ENCODE measurements at regions not wholly inside any gene's neighbourhood (a gene's known extent, or its start where the extent isn't known, plus 50 kb on each side); places are given as distances from the start of the nearest gene placed in this dataset.

DNA sequence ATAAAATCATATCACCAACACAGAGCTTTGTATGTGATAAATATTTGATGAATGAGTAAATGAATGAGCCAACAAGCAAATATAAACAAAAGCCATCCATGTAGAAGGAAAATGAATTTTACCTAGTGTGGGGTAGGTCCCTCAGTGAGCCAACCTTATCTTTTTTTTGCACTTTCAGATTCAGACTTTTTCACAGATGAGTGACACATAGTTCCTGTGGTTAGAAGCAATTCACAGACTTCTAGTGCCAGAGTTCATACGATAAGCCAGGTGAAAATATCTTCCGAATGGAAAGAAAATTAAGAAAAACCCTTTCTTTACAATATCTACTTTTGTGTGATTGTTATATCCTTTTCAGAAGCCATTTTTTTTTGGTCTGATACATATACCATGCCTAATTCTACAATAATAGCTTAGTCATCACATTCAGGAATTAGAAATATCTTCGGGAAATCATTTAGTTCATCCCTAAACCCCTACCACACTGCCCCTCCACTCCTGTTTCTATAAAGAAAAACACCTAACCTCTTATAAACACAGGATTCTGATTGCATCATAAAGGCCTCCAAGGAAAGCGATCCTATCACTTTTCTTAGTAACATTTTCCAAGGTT is 82.7 kb upstream of the CNR1 start:
- Histone ChIP-seq H3K27ac (replicated peaks) (no peak overlapping the region), H3K27me3 (ENCODE audit: insufficient read depth, poor library complexity, severe bottlenecking) (no peaks in the 10 kb centered on the region), H3K4me3 (replicated peaks; ENCODE audit: insufficient read depth, low read length) (no peak overlapping the region)
- TF ChIP-seq, protein P1, sequence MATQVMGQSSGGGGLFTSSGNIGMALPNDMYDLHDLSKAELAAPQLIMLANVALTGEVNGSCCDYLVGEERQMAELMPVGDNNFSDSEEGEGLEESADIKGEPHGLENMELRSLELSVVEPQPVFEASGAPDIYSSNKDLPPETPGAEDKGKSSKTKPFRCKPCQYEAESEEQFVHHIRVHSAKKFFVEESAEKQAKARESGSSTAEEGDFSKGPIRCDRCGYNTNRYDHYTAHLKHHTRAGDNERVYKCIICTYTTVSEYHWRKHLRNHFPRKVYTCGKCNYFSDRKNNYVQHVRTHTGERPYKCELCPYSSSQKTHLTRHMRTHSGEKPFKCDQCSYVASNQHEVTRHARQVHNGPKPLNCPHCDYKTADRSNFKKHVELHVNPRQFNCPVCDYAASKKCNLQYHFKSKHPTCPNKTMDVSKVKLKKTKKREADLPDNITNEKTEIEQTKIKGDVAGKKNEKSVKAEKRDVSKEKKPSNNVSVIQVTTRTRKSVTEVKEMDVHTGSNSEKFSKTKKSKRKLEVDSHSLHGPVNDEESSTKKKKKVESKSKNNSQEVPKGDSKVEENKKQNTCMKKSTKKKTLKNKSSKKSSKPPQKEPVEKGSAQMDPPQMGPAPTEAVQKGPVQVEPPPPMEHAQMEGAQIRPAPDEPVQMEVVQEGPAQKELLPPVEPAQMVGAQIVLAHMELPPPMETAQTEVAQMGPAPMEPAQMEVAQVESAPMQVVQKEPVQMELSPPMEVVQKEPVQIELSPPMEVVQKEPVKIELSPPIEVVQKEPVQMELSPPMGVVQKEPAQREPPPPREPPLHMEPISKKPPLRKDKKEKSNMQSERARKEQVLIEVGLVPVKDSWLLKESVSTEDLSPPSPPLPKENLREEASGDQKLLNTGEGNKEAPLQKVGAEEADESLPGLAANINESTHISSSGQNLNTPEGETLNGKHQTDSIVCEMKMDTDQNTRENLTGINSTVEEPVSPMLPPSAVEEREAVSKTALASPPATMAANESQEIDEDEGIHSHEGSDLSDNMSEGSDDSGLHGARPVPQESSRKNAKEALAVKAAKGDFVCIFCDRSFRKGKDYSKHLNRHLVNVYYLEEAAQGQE (IDR thresholded peaks at IDR 0.05; ENCODE audit: insufficient replicate concordance, low read depth), result no peak
- TF ChIP-seq POLR2AphosphoS5 (IDR thresholded peaks at IDR 0.05; ENCODE audit: low read depth) (no peak), SPI1 (IDR thresholded peaks at IDR 0.05; ENCODE audit: borderline replicate concordance, low read depth) (no peak), GABPA (IDR thresholded peaks at IDR 0.05; ENCODE audit: low read depth) (no peak)
- TF ChIP-seq, protein P2, sequence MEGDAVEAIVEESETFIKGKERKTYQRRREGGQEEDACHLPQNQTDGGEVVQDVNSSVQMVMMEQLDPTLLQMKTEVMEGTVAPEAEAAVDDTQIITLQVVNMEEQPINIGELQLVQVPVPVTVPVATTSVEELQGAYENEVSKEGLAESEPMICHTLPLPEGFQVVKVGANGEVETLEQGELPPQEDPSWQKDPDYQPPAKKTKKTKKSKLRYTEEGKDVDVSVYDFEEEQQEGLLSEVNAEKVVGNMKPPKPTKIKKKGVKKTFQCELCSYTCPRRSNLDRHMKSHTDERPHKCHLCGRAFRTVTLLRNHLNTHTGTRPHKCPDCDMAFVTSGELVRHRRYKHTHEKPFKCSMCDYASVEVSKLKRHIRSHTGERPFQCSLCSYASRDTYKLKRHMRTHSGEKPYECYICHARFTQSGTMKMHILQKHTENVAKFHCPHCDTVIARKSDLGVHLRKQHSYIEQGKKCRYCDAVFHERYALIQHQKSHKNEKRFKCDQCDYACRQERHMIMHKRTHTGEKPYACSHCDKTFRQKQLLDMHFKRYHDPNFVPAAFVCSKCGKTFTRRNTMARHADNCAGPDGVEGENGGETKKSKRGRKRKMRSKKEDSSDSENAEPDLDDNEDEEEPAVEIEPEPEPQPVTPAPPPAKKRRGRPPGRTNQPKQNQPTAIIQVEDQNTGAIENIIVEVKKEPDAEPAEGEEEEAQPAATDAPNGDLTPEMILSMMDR (IDR thresholded peaks at IDR 0.05; ENCODE audit: insufficient read depth, low read length), result no peak
- no peak for DNase-seq (ENCODE audit: low read depth in 1 of 2, low spot score in 1 of 2)

DNA sequence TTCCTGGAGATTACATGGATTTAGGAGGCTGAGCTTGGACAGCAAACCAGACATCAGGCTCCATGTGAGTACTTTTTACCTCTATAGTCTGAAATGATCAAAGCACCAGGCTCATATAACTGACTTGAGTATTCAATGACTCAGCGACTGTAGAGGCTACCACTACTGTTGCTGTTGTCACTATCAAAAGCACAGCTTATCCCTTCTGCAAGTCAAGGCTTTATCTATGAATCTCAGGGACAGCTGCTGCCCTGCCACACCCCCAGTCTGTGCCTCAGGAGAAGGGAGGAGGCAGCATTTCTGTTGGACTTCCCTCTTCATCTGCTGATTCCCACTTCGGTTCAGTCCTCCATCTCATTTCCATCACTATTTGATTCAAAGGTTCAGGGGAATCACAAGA is 80.5 kb upstream of the CNR1 start:
- DNase-seq (ENCODE audit: low read depth in 1 of 2, low spot score in 1 of 2), result no peak
- Histone ChIP-seq H3K27ac (replicated peaks) (no peak overlapping the region), H3K4me3 (replicated peaks; ENCODE audit: insufficient read depth, low read length) (no peak overlapping the region), H3K27me3 (ENCODE audit: insufficient read depth, poor library complexity, severe bottlenecking) (no peaks in the 10 kb centered on the region)
- no peak for TF ChIP-seq POLR2AphosphoS5 (IDR thresholded peaks at IDR 0.05; ENCODE audit: low read depth)
- TF ChIP-seq GABPA (IDR thresholded peaks at IDR 0.05; ENCODE audit: low read depth), result no peak
- TF ChIP-seq, protein P1 (IDR thresholded peaks at IDR 0.05; ENCODE audit: insufficient replicate concordance, low read depth), result no peak
- TF ChIP-seq SPI1 (IDR thresholded peaks at IDR 0.05; ENCODE audit: borderline replicate concordance, low read depth), result no peak
- TF ChIP-seq, protein P2 (IDR thresholded peaks at IDR 0.05; ENCODE audit: insufficient read depth, low read length), result no peak

DNA sequence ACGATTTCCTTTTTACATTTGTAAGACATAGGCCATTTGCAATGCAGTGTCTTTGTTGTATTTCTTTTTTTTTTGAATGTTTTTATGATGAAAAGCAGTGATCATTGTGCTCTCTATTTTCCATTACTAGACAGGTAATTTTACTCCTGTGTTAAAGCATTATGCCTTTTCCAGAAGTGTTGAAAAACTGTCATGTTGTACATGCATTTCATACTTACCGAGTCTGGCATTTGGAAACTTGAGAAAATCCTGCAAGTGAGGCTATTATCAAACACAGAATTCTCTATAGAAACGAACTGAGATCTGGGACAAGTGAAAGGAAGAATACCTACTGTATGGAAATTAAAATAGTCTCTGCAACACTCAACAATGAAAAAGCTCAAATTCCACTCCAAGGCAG is 78.6 kb upstream of the CNR1 start:
- TF ChIP-seq SPI1 (IDR thresholded peaks at IDR 0.05; ENCODE audit: borderline replicate concordance, low read depth) (no peak), POLR2AphosphoS5 (IDR thresholded peaks at IDR 0.05; ENCODE audit: low read depth) (no peak), GABPA (IDR thresholded peaks at IDR 0.05; ENCODE audit: low read depth) (no peak)
- TF ChIP-seq, protein P2 (IDR thresholded peaks at IDR 0.05; ENCODE audit: insufficient read depth, low read length), result no peak
- TF ChIP-seq, protein P1 (IDR thresholded peaks at IDR 0.05; ENCODE audit: insufficient replicate concordance, low read depth), result no peak
- no peak for DNase-seq (ENCODE audit: low read depth in 1 of 2, low spot score in 1 of 2)
- Histone ChIP-seq H3K4me3 (replicated peaks; ENCODE audit: insufficient read depth, low read length) (no peak overlapping the region), H3K27ac (replicated peaks) (no peak overlapping the region), H3K27me3 (ENCODE audit: insufficient read depth, poor library complexity, severe bottlenecking) (no peaks in the 10 kb centered on the region)
